Ishikawa (cell line): ENCODE measurements at regions not wholly inside any gene's neighbourhood (a gene's known extent, or its start where the extent isn't known, plus 50 kb on each side); places are given as distances from the start of the nearest gene placed in this dataset.

Experiments used
- CEBPB ChIP-seq: IDR thresholded peaks from 2 replicates; pipeline ENCODE4 v1.6.1; 2012
- CREB1 ChIP-seq: IDR thresholded peaks from 2 replicates; pipeline ENCODE4 v1.6.1; 2012; ENCODE audit warnings: low read depth
- EGR1 ChIP-seq: IDR thresholded peaks from 2 replicates; pipeline ENCODE4 v1.6.1; 2012
- EP300 ChIP-seq: IDR thresholded peaks from 2 replicates; pipeline ENCODE4 v1.6.1; 2012; ENCODE audit warnings: borderline replicate concordance
- NFIC ChIP-seq: IDR thresholded peaks from 2 replicates; pipeline ENCODE4 v1.6.1; 2012
- RAD21 ChIP-seq: IDR thresholded peaks from 2 replicates; pipeline ENCODE4 v1.6.1; 2012; ENCODE audit warnings: low read depth
- TCF12 ChIP-seq: IDR thresholded peaks from 2 replicates; pipeline ENCODE4 v1.6.1; 2012; ENCODE audit warnings: low read depth
- TEAD4 ChIP-seq: IDR thresholded peaks from 2 replicates; pipeline ENCODE4 v1.6.1; 2012
- YY1 ChIP-seq: IDR thresholded peaks from 2 replicates; pipeline ENCODE4 v1.6.1; 2012; ENCODE audit warnings: low read depth
- ZBTB7A ChIP-seq: IDR thresholded peaks from 2 replicates; pipeline ENCODE4 v1.6.1; 2012; ENCODE audit warnings: low read depth

DNA sequence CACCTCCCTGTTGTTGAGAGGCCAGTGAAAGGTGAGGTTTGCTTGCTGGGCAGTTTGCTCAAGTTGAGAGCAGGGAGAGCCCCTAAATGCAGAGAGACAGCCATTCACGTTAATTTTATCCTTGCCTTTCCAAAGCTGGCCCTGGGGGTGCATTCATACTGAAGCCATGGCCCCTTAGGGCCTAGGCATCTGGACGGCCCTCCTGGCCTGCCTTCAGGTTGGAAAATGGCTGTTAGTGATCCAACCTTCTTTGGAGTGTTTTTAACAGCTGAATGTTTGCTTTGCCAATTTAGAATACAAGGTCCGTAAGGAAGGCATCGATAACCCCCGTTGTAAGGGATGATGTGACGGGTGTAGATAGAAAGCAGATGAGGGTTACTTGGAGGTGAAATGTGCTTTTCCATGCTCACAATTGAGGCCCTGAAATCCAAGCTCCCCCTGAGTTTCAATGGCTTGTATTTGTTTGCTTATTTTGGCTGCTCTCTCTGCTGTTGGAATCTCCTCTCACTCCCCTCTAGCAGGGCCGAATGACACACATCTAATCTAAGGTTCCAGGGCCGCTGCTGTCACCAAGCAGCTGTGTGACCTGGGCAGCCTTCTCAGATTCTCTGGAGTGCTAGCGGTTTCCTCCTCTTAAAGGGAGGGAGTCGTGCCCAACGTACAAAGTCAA, 171.6 kb upstream of the MKI67 start:
- no peak for TF ChIP-seq CREB1
- no peak for TF ChIP-seq NFIC
- no peak for TF ChIP-seq TCF12
- no peak for TF ChIP-seq EP300
- no peak for TF ChIP-seq EGR1
- no peak for TF ChIP-seq CEBPB
- no peak for TF ChIP-seq YY1
- no peak for TF ChIP-seq RAD21
- no peak for TF ChIP-seq ZBTB7A
- TF ChIP-seq TEAD4 = no peak
